Neural progenitor cell (in vitro differentiated cells): ENCODE measurements at regions not wholly inside any gene's neighbourhood (a gene's known extent, or its start where the extent isn't known, plus 50 kb on each side); places are given as distances from the start of the nearest gene placed in this dataset.

Source experiments
- EZH2 ChIP-seq: fragments of 200-600 bp; sonication (generic); IDR thresholded peaks from 2 replicates; pipeline ENCODE4 v1.6.1; 2017; ENCODE audit warnings: antibody characterized with exemption, mild to moderate bottlenecking, moderate library complexity
- TF ChIP-seq, protein P1 (sequence below): fragments of 200-600 bp; sonication (generic); IDR thresholded peaks from 2 replicates; pipeline ENCODE4 v1.5.1; 2017; ENCODE audit warnings: antibody characterized with exemption, mild to moderate bottlenecking

DNA sequence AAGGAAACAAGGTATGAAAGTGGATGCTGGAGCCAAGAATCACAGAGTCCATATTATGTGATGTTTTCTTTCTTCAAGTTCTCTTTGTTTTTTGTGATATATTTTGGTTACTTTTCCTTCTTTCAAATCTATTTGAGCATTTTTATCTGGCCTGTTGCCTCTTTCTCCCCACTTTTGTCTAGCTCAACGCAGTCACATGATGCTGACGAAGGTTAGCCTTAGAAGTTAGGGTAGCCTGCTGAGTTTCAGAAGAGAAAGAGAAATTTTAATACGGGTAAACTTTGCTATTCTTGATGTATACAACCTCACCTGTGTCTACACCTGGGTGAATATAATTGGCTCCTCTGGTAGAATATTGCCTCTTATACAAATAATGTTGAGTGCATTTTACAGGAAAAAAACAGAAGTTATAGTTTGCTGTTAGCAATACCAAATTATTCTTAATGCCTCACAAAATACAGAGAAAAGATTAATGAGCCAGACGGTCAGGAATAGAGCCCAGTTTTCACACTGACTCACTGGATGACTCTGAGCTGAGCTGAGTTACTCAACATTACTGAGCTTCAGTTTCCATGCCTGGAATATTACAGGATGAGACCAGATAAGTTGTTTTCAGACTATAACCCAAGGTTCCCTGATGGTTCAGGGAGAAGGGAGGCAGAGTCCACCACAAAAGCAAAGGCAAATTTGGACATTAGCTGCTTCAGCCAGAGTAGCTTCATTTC, 161.6 kb upstream of the BDNF start:
- TF ChIP-seq, protein P1, sequence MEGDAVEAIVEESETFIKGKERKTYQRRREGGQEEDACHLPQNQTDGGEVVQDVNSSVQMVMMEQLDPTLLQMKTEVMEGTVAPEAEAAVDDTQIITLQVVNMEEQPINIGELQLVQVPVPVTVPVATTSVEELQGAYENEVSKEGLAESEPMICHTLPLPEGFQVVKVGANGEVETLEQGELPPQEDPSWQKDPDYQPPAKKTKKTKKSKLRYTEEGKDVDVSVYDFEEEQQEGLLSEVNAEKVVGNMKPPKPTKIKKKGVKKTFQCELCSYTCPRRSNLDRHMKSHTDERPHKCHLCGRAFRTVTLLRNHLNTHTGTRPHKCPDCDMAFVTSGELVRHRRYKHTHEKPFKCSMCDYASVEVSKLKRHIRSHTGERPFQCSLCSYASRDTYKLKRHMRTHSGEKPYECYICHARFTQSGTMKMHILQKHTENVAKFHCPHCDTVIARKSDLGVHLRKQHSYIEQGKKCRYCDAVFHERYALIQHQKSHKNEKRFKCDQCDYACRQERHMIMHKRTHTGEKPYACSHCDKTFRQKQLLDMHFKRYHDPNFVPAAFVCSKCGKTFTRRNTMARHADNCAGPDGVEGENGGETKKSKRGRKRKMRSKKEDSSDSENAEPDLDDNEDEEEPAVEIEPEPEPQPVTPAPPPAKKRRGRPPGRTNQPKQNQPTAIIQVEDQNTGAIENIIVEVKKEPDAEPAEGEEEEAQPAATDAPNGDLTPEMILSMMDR: no peak
- TF ChIP-seq EZH2: no peak
